ENCODE measurements at regions not wholly inside any gene's neighbourhood (a gene's known extent, or its start where the extent isn't known, plus 50 kb on each side); places are given as distances from the start of the nearest gene placed in this dataset.

- no peak for DNase-seq (ENCODE audit: low read depth)
These were observed 331.3 kb downstream of the NSG2 start for GRCh38 chr5:174376726-174377373.

GRCh38 chr5:174378121-174378874 is 332.8 kb downstream of the NSG2 start:
- DNase-seq (ENCODE audit: low read depth), result no peak

DNA sequence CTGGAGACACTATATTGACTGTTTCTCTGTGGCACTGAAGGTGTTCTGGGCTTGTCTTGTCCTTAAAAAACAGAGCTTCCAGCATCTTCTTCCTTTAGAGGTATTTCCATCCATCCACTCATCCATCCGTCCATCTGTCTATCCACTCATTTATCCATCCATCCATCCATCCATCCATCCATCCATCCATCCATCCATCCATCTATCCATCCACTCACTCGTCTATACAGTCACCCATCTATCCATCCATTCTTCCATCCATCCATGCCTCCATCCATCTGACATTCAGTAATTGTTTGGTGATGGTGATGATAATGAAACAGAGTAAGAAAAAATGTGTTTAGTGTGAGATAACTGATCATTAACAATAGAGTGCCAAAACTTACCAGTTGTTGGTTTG is 334.8 kb downstream of the NSG2 start:
- no peak for DNase-seq (ENCODE audit: low read depth)

DNA sequence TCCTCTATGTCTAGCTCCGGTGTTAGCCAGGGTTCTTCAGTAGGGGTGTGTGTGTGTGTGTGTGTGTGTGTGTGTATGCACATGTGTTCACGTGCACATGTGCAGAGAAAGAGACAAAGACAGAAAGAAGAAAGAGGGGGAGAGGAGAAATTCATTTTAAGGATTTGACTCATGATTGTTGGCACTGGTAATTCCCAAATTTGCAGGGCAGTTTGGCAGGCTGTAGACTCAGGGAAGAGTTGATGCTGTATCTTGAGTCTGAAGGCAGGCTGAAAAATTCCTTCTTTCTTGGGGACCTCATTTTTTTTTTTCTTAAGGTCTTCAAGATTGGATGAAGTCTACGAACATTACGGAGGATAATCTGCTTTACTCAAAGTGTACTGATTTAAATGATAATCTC is 335.7 kb downstream of the NSG2 start:
- no peak for DNase-seq (ENCODE audit: low read depth)

GRCh38 chr5:174383210-174384167 is 338.0 kb downstream of the NSG2 start:
- no peak for DNase-seq (ENCODE audit: low read depth)

- DNase-seq (ENCODE audit: low read depth), result no peak
These were observed 339.0 kb downstream of the NSG2 start for GRCh38 chr5:174384509-174384947.

DNA sequence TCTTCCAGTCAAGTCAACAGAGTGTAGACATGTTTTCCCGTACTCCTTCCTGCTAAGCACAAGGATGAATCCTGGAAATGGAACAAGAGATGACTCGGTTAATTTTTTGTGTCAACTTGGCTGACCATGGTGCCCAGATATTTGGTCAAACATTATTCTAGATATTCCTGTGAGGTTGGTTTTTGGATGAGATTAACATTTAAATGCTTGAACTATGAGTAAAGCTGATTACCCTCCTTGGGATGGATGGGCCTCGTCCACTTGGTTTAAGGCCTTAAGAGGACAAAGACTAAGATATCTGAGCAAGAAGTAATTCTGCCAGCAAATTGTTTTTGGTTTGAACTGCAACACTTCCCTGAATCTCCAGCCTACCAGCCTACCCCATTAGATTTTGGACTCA is 338.1 kb upstream of the MSX2 start:
- no peak for DNase-seq (ENCODE audit: low read depth)

DNA sequence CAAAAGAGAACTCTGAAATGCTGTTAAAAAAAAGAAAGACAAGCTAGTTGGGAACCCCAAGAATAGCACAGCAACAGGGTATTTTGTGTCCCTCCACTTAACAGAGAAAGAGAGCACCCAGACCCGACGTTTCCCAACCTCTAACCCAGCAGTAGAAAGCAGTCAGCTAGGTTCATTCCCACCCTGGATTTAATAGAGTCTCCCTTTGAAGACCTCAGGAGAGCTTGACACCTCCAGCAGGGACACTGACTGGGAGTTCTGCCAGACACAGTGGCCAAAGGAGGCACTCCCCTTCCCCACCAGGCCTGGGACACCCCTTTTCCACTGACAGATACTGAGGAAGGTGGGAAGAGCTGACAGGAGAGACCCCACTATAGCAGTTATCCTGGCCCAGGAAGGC is 337.5 kb upstream of the MSX2 start:
- DNase-seq (ENCODE audit: low read depth), result no peak

GRCh38 chr5:174387448-174387847 is 336.9 kb upstream of the MSX2 start:
- no peak for DNase-seq (ENCODE audit: low read depth)

DNA sequence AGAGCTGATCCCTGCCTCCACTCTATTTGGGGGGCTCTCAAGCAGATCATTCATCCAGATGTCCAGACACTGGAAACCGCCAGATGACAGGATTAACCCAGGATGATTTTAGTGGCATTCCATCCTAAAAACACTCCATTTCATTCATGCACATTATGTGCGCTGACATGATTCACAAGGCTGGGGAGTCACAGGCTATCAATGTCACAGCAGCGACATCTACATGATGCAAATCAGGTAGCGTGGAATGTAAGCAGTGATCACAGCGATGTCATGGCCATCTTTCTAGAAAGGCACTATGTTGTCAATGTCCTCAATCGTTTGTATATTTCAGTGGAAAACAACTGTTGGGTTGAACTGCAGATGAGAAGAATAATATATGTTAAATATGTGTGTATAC is 331.5 kb upstream of the MSX2 start:
- DNase-seq (ENCODE audit: low read depth), result no peak

- DNase-seq (ENCODE audit: low read depth), result no peak
These were observed 327.8 kb upstream of the MSX2 start for GRCh38 chr5:174396541-174396940.

GRCh38 chr5:174397206-174397605 is 327.2 kb upstream of the MSX2 start:
- no peak for DNase-seq (ENCODE audit: low read depth)

GRCh38 chr5:174398171-174398570 is 326.2 kb upstream of the MSX2 start:
- DNase-seq (ENCODE audit: low read depth), result no peak

- DNase-seq (ENCODE audit: low read depth), result no peak
These were observed 325.0 kb upstream of the MSX2 start for GRCh38 chr5:174399411-174399810.

- DNase-seq (ENCODE audit: low read depth), result no peak
These were observed 323.9 kb upstream of the MSX2 start for GRCh38 chr5:174400461-174400860.

- DNase-seq (ENCODE audit: low read depth), result no peak
These were observed 322.6 kb upstream of the MSX2 start for GRCh38 chr5:174401793-174402192.

DNA sequence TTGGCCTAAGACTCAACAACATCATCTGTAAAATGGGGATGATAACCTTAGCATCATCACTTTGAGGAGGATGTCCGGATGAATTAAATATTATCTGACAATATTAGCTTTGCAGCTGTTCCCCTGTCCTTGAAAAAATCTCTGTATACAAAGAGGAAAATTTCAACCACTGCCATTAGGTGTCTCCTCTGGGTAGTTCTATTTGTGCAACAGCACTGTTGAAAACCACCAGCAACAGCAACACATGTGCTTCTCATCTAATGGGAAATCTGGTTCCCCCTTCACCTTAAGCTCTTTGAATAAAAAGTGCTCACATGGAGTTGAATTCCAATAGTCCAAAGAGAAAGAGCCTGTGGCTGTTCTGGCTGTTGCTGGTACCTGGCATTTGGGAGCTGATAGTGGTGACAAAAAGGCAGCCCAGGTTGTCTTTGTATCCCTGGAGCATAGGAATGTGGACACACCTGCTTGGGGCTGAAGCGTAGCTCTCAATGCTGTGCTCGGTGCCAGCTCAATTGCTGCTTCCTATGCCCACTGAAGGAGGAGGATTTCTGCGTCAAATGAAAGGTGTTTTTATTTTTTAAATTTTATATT is 322.1 kb upstream of the MSX2 start:
- DNase-seq (ENCODE audit: low read depth), result no peak

DNA sequence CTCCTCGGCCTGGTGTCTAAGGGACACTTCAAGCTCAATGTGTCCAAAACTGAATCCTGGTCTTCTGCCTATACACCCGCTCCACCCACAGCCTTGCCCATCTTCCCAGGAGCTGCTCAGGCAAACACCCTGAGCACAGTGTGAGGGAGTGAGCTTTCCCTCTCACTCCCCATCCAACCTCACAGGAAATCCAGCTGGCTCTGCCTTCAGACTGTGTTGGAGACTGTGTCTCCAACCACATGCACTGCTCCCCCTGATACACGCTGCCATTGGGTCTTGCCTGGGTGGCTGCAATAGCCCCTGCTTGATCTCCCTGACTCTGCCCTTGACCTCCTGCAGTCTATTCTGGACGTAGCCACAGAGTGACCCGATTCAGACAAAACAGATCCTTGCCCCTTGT is 319.5 kb upstream of the MSX2 start:
- DNase-seq (ENCODE audit: low read depth), result no peak

DNA sequence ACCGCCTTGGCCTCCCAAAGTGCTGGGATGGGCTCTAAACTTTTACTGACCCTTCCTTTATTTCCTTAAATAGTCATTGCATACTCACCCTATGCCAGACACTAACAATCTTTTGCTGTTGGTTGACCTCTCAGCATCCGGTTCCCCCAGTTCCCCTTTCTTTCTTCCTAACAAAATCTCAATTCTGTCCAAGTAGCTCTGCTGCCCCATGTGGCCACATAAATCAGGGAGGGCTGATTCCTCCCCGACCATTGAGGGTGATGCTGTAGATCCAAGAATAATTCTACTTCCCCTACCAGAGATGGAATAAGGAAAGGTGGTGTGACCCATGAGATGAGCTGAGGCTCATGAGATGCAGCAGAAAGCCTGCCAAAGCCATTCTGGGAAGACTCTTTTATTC is 315.3 kb upstream of the MSX2 start:
- DNase-seq (ENCODE audit: low read depth), result no peak

DNA sequence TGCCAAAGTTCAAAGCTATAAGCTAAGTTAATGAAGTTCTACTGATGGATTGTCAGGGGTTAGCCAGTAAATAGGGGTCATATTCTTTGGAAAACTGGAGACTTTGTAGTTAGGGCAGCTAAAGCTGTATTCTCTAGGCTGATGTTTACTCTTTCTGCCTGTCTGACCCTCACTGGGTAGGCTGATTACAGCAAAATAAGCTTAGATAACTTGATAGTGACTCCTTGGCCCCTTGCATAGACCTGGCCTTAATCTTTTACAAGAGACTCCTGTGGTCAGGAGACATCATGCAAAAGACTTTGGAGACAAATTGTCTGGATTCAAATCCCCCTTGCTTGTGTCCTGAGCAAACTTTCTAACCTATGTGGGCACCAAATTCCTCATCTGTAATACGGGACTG is 314.4 kb upstream of the MSX2 start:
- DNase-seq (ENCODE audit: low read depth), result no peak

GRCh38 chr5:174410716-174411478 is 313.5 kb upstream of the MSX2 start:
- no peak for DNase-seq (ENCODE audit: low read depth)

DNA sequence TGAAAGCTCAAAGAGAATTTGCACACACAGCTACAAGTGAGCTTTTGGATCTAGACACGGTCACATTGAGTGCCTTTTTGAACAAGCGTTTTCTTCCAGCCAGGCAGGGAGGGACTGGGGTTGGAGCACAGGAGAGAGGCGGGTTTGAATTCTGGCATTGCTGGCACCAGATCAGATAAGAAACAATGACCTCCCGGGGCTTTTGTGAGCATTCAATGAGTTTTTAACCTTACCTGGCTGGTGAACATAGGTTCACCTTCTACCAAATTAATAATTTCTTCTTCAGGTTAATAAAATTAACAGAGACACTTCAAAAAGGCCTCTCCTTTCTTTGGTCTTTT is 312.9 kb upstream of the MSX2 start:
- DNase-seq (ENCODE audit: low read depth), result no peak

All from stimulated activated CD8-positive, alpha-beta memory T cell treated with anti-CD3 and anti-CD28 coated beads, Interleukin-4, amount 100 ng/mL, for 24 hours (primary cell).